DOHH2 (cell line): ENCODE measurements at regions not wholly inside any gene's neighbourhood (a gene's known extent, or its start where the extent isn't known, plus 50 kb on each side); places are given as distances from the start of the nearest gene placed in this dataset.
"Not testable (repeated sequence)": the region's sequence is repeated elsewhere in the genome, so short reads cannot be mapped to it uniquely, and the experiment has no call there.

Source experiments
- H3F3A ChIP-seq: fragments of 200-600 bp; sonication (generic), shearing (Covaris generic); 2 replicates; pipeline ENCODE4 v1.6.0; 2016; ENCODE audit warnings: antibody characterized with exemption, mild to moderate bottlenecking; ENCODE audit not compliant: control insufficient read depth, insufficient read depth
- H3K27ac ChIP-seq: fragments of 200-600 bp; sonication (generic); 2 replicates; pipeline ENCODE4 v1.5.1; 2014; ENCODE audit warnings: low read depth, mild to moderate bottlenecking, low read length, moderate library complexity
- H3K27me3 ChIP-seq: fragments of 200-600 bp; sonication (generic); 2 replicates; pipeline ENCODE4 v1.6.1; 2014; ENCODE audit warnings: mild to moderate bottlenecking, low read length, mixed read lengths; ENCODE audit not compliant: control insufficient read depth
- H3K36me3 ChIP-seq: fragments of 200-600 bp; sonication (generic); 2 replicates; pipeline ENCODE4 v1.6.1; 2014; ENCODE audit warnings: mild to moderate bottlenecking, low read length, moderate library complexity, mixed read lengths; ENCODE audit not compliant: control insufficient read depth
- H3K4me1 ChIP-seq: fragments of 200-600 bp; sonication (generic); 2 replicates; pipeline ENCODE4 v1.6.1; 2014; ENCODE audit warnings: mild to moderate bottlenecking, low read length, mixed read lengths; ENCODE audit not compliant: control insufficient read depth
- H3K4me2 ChIP-seq: fragments of 200-600 bp; sonication (generic); 2 replicates; pipeline ENCODE4 v1.6.0; 2014; ENCODE audit warnings: mild to moderate bottlenecking, low read length, moderate library complexity
- H3K4me3 ChIP-seq: fragments of 200-600 bp; sonication (generic); 2 replicates; pipeline ENCODE4 v1.5.1; 2014; ENCODE audit warnings: mild to moderate bottlenecking, low read length, mixed read lengths
- H3K79me2 ChIP-seq: fragments of 200-600 bp; sonication (generic); 2 replicates; pipeline ENCODE4 v1.6.1; 2014; ENCODE audit warnings: mild to moderate bottlenecking, low read length, mixed read lengths; ENCODE audit not compliant: control insufficient read depth
- H3K9me2 ChIP-seq: fragments of 200-600 bp; sonication (generic); replicated peaks from 2 replicates; pipeline ENCODE4 v1.6.1; 2014; ENCODE audit warnings: mild to moderate bottlenecking, low read length, mixed read lengths; ENCODE audit not compliant: control insufficient read depth
- H3K9me3 ChIP-seq: fragments of 200-600 bp; sonication (generic); 2 replicates; pipeline ENCODE4 v1.6.1; 2014; ENCODE audit warnings: antibody characterized with exemption, low read length, mixed read lengths; ENCODE audit not compliant: control insufficient read depth, insufficient read depth
- H4K20me1 ChIP-seq: fragments of 200-600 bp; sonication (generic); 2 replicates; pipeline ENCODE4 v1.6.0; 2014; ENCODE audit warnings: low read depth, mild to moderate bottlenecking, antibody characterized with exemption, low read length, moderate library complexity; ENCODE audit not compliant: control insufficient read depth, insufficient read depth

DNA sequence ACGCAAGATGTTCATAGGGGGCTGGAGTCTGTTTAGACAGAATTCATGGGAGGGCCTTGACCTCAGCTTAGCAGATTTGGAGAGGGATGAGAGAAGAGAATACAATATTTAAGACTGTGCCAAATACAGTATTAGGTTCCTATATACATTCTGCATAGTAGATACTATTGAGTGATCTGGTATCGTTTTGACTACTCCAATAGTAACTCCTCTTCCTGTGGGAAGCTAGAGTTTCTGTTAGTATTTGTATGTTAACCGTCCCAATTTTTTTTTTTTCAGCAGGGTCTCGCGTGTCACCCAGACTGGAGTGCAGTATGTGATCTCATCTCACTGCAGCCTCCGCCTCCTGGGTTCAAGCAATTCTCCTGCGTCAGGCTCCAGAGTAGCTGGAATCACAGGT is 65.2 kb upstream of the FAM153A start:
- H3K9me2 ChIP-seq, H3K9me3 ChIP-seq, H3F3A ChIP-seq, H3K4me2 ChIP-seq, H3K4me3 ChIP-seq, H3K27ac ChIP-seq, H3K27me3 ChIP-seq, H3K79me2 ChIP-seq, H4K20me1 ChIP-seq, H3K36me3 ChIP-seq, H3K4me1 ChIP-seq: not testable (repeated sequence)

DNA sequence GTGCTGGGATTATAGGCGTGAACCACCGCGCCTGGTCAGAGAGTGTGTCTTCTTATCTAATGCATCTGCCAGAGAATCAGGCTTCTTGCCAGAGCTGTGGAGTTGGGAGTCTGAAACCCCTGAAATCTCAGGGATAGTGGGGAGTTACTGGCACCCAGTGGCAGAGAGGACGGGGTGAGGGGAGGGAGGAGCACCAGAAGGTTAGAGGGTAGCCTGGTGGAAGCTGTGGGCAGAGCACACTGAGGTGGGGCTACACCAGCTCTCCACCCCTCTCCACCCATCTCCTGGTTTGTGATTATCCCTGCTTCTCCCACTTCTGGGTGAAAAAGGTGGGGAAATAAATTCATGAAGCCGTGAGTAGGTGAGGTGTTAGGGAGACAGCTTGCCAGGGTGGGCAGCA is 63.9 kb upstream of the FAM153A start:
- not testable (repeated sequence) for H3K79me2 ChIP-seq, H3K4me2 ChIP-seq, H3K4me3 ChIP-seq, H3K27me3 ChIP-seq, H3K9me2 ChIP-seq, H3K9me3 ChIP-seq, H3K4me1 ChIP-seq, H4K20me1 ChIP-seq, H3K36me3 ChIP-seq, H3K27ac ChIP-seq, H3F3A ChIP-seq

DNA sequence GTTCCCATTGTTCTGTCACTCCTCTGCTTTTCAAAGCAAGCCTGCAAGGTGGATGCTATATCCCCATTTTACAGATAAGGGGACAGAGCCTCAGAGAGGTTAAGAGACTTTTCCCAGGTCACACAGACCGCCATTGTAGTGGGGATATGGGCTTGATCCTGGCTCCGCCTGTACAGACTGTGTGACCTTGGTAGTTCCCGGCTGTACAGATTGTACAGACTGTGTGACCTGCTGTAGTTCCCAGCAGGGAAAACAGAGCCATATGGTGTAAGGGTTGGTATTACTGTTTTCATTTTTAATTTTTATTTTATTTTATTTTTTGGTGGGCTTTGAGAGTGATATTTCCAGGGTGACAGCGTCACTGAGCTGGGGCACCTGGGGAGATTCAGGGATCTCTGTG is 63.2 kb upstream of the FAM153A start:
- not testable (repeated sequence) for H3K4me2 ChIP-seq

DNA sequence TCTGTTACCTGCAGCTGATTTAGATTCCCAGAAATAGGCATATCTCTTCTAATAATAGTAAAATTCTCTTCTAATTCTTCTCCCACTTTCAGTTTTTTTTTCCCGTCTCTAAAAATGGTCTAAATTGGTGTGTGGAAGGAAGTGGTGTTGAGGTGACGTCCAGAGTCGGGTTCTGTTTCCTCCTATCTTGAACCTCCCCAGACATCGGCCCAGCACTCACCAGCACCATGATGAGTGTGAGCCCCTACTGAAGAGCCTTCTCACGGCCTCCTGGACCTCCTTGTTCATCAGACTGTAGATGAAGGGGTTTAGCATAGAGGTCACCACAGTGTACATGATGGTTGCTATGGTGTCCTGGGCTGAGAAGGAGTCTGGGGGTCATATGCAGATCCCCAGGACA is 53.5 kb upstream of the FAM153A start:
- H3K36me3 ChIP-seq, H3K4me1 ChIP-seq, H3K4me3 ChIP-seq, H3K27ac ChIP-seq, H3F3A ChIP-seq, H3K4me2 ChIP-seq, H3K9me3 ChIP-seq, H3K27me3 ChIP-seq, H3K9me2 ChIP-seq, H4K20me1 ChIP-seq, H3K79me2 ChIP-seq: not testable (repeated sequence)

More for the DNA sequence above, 63.2 kb upstream of the FAM153A start:
- H3K27me3 ChIP-seq, H3K27ac ChIP-seq, H3K4me1 ChIP-seq, H3K9me2 ChIP-seq, H3F3A ChIP-seq, H3K79me2 ChIP-seq, H3K36me3 ChIP-seq, H4K20me1 ChIP-seq, H3K9me3 ChIP-seq, H3K4me3 ChIP-seq: not testable (repeated sequence)
